ENCODE measurements at regions not wholly inside any gene's neighbourhood (a gene's known extent, or its start where the extent isn't known, plus 50 kb on each side); places are given as distances from the start of the nearest gene placed in this dataset.

DNA sequence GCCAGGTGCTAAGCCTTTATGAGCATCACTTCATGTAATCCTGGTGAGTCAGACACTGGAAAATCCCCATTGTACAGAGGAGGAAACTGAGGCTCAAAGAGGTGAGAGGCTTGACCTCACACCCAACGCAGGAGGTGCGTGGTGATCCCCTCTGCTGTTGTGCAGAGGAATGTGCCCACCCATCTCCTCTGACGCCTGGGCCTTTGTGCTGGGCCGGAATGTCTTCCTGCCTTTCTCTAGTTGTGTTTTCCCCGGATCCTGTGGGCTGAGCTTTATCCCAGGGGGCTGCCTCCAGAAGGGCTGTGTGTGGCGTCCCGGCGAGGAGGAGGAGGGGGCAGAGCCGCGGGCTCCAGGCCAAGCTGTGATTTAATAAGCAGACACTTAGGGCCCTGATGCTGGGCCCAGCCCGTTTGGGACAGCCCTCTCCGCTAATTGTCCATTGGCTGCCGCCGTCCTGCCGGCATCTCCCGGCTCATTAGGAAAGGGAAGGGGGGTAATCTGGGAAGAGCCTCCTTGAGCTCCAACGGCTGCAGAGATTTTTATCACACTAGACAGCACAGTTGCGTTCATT is 653.6 kb downstream of the MED13L start:
- Histone ChIP-seq H3K4me2 (ENCODE audit: low read length) (no peak overlapping the region), H3K79me2 (replicated peaks; ENCODE audit: insufficient read depth, low read length) (no peaks in the 10 kb centered on the region), H3K27ac (ENCODE audit: low read length) (no peak overlapping the region), H3K36me3 (ENCODE audit: insufficient read depth, low read length) (no peaks in the 10 kb centered on the region), H3F3A (ENCODE audit: insufficient read depth, low read length, poor library complexity, severe bottlenecking) (no peaks in the 10 kb centered on the region), H3K9me2 (ENCODE audit: insufficient read depth, low read length) (no peaks in the 10 kb centered on the region), H3K27me3 (ENCODE audit: insufficient read depth, low read depth, low read length) (no peaks in the 10 kb centered on the region), H3K4me3 (ENCODE audit: low read length) (no peak overlapping the region), H2AFZ (ENCODE audit: low read depth, low read length) (no peak overlapping the region), H4K20me1 (ENCODE audit: insufficient read depth) (no peaks in the 10 kb centered on the region), H3K9ac (ENCODE audit: low read length) (no peak overlapping the region), H3K9me3 (ENCODE audit: low read length) (no peaks in the 10 kb centered on the region)
- TF ChIP-seq POLR2AphosphoS5 (IDR thresholded peaks at IDR 0.05), result no peak
- no peak for TF ChIP-seq MXI1 (conservative IDR thresholded peaks at IDR 0.05; ENCODE audit: poor library complexity, severe bottlenecking)
- TF ChIP-seq, protein P1, sequence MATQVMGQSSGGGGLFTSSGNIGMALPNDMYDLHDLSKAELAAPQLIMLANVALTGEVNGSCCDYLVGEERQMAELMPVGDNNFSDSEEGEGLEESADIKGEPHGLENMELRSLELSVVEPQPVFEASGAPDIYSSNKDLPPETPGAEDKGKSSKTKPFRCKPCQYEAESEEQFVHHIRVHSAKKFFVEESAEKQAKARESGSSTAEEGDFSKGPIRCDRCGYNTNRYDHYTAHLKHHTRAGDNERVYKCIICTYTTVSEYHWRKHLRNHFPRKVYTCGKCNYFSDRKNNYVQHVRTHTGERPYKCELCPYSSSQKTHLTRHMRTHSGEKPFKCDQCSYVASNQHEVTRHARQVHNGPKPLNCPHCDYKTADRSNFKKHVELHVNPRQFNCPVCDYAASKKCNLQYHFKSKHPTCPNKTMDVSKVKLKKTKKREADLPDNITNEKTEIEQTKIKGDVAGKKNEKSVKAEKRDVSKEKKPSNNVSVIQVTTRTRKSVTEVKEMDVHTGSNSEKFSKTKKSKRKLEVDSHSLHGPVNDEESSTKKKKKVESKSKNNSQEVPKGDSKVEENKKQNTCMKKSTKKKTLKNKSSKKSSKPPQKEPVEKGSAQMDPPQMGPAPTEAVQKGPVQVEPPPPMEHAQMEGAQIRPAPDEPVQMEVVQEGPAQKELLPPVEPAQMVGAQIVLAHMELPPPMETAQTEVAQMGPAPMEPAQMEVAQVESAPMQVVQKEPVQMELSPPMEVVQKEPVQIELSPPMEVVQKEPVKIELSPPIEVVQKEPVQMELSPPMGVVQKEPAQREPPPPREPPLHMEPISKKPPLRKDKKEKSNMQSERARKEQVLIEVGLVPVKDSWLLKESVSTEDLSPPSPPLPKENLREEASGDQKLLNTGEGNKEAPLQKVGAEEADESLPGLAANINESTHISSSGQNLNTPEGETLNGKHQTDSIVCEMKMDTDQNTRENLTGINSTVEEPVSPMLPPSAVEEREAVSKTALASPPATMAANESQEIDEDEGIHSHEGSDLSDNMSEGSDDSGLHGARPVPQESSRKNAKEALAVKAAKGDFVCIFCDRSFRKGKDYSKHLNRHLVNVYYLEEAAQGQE (IDR thresholded peaks at IDR 0.05; ENCODE audit: borderline replicate concordance), result no peak
- TF ChIP-seq, protein P2, sequence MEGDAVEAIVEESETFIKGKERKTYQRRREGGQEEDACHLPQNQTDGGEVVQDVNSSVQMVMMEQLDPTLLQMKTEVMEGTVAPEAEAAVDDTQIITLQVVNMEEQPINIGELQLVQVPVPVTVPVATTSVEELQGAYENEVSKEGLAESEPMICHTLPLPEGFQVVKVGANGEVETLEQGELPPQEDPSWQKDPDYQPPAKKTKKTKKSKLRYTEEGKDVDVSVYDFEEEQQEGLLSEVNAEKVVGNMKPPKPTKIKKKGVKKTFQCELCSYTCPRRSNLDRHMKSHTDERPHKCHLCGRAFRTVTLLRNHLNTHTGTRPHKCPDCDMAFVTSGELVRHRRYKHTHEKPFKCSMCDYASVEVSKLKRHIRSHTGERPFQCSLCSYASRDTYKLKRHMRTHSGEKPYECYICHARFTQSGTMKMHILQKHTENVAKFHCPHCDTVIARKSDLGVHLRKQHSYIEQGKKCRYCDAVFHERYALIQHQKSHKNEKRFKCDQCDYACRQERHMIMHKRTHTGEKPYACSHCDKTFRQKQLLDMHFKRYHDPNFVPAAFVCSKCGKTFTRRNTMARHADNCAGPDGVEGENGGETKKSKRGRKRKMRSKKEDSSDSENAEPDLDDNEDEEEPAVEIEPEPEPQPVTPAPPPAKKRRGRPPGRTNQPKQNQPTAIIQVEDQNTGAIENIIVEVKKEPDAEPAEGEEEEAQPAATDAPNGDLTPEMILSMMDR (IDR thresholded peaks at IDR 0.05; ENCODE audit: poor library complexity, severe bottlenecking), result no peak
- TF ChIP-seq EZH2 (IDR thresholded peaks at IDR 0.05; ENCODE audit: borderline replicate concordance, insufficient read depth, low read length, poor library complexity, severe bottlenecking), result no peak
- no peak for TF ChIP-seq TAF1 (IDR thresholded peaks at IDR 0.05; ENCODE audit: low read depth)
- TF ChIP-seq RAD21 (conservative IDR thresholded peaks at IDR 0.05), result no peak
- no peak for TF ChIP-seq EP300 (conservative IDR thresholded peaks at IDR 0.05; ENCODE audit: poor library complexity, severe bottlenecking)
- TF ChIP-seq SMC3 (conservative IDR thresholded peaks at IDR 0.05; ENCODE audit: poor library complexity), result no peak

DNA sequence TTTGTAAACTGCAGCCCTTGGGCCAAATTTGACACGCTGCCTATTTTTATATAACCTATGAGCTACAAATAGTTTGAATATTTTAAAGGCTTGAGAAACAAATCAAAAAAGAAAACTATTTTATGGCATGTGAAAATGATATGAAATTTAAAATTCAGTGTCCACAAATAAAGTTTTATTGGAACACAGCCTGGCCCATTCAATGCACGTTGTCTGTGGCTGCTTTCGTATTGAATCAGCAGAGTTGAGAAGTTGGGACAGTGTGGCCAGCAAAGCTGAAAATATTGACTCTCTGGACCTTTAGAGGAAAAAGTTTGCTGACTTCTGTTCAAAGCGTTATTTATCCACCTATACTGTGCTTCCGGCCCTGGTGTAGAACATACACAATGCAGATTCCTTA is 654.2 kb downstream of the MED13L start:
- Histone ChIP-seq H3F3A (ENCODE audit: insufficient read depth, low read length, poor library complexity, severe bottlenecking) (no peaks in the 10 kb centered on the region), H3K9me3 (ENCODE audit: low read length) (no peaks in the 10 kb centered on the region), H2AFZ (ENCODE audit: low read depth, low read length) (no peak overlapping the region), H3K27ac (ENCODE audit: low read length) (no peak overlapping the region), H3K4me2 (ENCODE audit: low read length) (no peak overlapping the region), H3K79me2 (replicated peaks; ENCODE audit: insufficient read depth, low read length) (no peaks in the 10 kb centered on the region), H3K36me3 (ENCODE audit: insufficient read depth, low read length) (no peaks in the 10 kb centered on the region), H3K9ac (ENCODE audit: low read length) (no peak overlapping the region), H3K9me2 (ENCODE audit: insufficient read depth, low read length) (no peaks in the 10 kb centered on the region), H4K20me1 (ENCODE audit: insufficient read depth) (no peaks in the 10 kb centered on the region), H3K27me3 (ENCODE audit: insufficient read depth, low read depth, low read length) (no peaks in the 10 kb centered on the region), H3K4me3 (ENCODE audit: low read length) (no peak overlapping the region)
- no peak for TF ChIP-seq POLR2AphosphoS5 (IDR thresholded peaks at IDR 0.05)
- no peak for TF ChIP-seq EZH2 (IDR thresholded peaks at IDR 0.05; ENCODE audit: borderline replicate concordance, insufficient read depth, low read length, poor library complexity, severe bottlenecking)
- no peak for TF ChIP-seq TAF1 (IDR thresholded peaks at IDR 0.05; ENCODE audit: low read depth)
- TF ChIP-seq EP300 (conservative IDR thresholded peaks at IDR 0.05; ENCODE audit: poor library complexity, severe bottlenecking), result no peak
- TF ChIP-seq, protein P1 (IDR thresholded peaks at IDR 0.05; ENCODE audit: borderline replicate concordance), result no peak
- TF ChIP-seq SMC3 (conservative IDR thresholded peaks at IDR 0.05; ENCODE audit: poor library complexity), result no peak
- TF ChIP-seq MXI1 (conservative IDR thresholded peaks at IDR 0.05; ENCODE audit: poor library complexity, severe bottlenecking), result no peak
- no peak for TF ChIP-seq RAD21 (conservative IDR thresholded peaks at IDR 0.05)
- TF ChIP-seq, protein P2 (IDR thresholded peaks at IDR 0.05; ENCODE audit: poor library complexity, severe bottlenecking), result no peak
